WI38 (cell line): ENCODE measurements at regions not wholly inside any gene's neighbourhood (a gene's known extent, or its start where the extent isn't known, plus 50 kb on each side); places are given as distances from the start of the nearest gene placed in this dataset.
A peak's percentile ranks its signal among the peaks of the same experiment; 100 is the strongest.

Experiments
- H3K4me3 ChIP-seq: 2 replicates; pipeline ENCODE4 v1.5.1; 2011; ENCODE audit warnings: low read depth, mild to moderate bottlenecking, control low read depth, low read length
- CTCF ChIP-seq: IDR thresholded peaks from 2 replicates; pipeline ENCODE4 v1.5.1; 2012; ENCODE audit warnings: low read depth, mild to moderate bottlenecking, control low read depth, low read length

- TF ChIP-seq CTCF, result no peak
- no peak overlapping the region for H3K4me3 ChIP-seq
These were observed 127.0 kb downstream of the PRELID2 start for GRCh38 chr5:145708169-145708568.

- H3K4me3 ChIP-seq, result no peak overlapping the region
- TF ChIP-seq CTCF, result no peak
These were observed 130.4 kb downstream of the PRELID2 start for GRCh38 chr5:145704724-145705123.

- no peak overlapping the region for H3K4me3 ChIP-seq
- TF ChIP-seq CTCF, result no peak
These were observed 131.3 kb downstream of the PRELID2 start for GRCh38 chr5:145703856-145704255.

- no peak for TF ChIP-seq CTCF
- no peak overlapping the region for H3K4me3 ChIP-seq
These were observed 133.7 kb downstream of the PRELID2 start for GRCh38 chr5:145701404-145701803.

GRCh38 chr5:145699846-145700245 is 135.3 kb downstream of the PRELID2 start:
- no peak overlapping the region for H3K4me3 ChIP-seq
- no peak for TF ChIP-seq CTCF

GRCh38 chr5:145697251-145697990 is 137.7 kb downstream of the PRELID2 start:
- no peak overlapping the region for H3K4me3 ChIP-seq
- peak; percentile 32; the same call in 1 of the 2 replicates for TF ChIP-seq CTCF

GRCh38 chr5:145689235-145689634 is 145.9 kb downstream of the PRELID2 start:
- no peak overlapping the region for H3K4me3 ChIP-seq
- no peak for TF ChIP-seq CTCF
